CD4-positive, alpha-beta T cell treated with Interleukin-12 subunit alpha and Interleukin-12 subunit beta, for 1 hour (primary cell): ENCODE measurements at regions not wholly inside any gene's neighbourhood (a gene's known extent, or its start where the extent isn't known, plus 50 kb on each side); places are given as distances from the start of the nearest gene placed in this dataset.

Experiments used
- DNase-seq: peaks from one replicate; pipeline ENCODE4 v3.0.0-alpha.2; 2020

DNA sequence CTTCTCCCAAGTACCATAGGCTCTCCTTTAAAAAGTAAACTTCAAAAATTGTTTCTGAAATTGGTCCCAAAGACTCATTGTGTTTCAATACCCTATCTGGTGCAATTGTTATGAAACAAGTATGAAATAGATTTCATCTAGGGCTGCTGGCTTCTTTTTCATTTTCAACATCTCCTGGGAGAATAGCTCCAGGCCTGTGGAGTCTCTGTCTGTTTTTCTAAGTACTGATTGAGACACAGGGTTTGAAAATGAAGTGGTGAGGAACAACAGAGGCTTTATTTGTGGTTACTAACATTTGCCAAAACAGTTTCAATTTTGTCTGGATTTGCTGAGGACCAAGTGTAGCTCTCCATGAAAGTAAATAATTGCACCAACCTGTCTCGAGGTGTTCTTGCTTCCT lies 315.9 kb upstream of the LRATD1 start:
- DNase-seq: no peak

GRCh38 chr2:14321357-14321756 lies 311.2 kb upstream of the LRATD1 start:
- no peak for DNase-seq

GRCh38 chr2:14322306-14322705 lies 310.2 kb upstream of the LRATD1 start:
- DNase-seq: no peak

- DNase-seq: no peak
Measured at GRCh38 chr2:14324308-14324707, 308.2 kb upstream of the LRATD1 start.

GRCh38 chr2:14330884-14331283 lies 301.6 kb upstream of the LRATD1 start:
- DNase-seq: no peak

DNA sequence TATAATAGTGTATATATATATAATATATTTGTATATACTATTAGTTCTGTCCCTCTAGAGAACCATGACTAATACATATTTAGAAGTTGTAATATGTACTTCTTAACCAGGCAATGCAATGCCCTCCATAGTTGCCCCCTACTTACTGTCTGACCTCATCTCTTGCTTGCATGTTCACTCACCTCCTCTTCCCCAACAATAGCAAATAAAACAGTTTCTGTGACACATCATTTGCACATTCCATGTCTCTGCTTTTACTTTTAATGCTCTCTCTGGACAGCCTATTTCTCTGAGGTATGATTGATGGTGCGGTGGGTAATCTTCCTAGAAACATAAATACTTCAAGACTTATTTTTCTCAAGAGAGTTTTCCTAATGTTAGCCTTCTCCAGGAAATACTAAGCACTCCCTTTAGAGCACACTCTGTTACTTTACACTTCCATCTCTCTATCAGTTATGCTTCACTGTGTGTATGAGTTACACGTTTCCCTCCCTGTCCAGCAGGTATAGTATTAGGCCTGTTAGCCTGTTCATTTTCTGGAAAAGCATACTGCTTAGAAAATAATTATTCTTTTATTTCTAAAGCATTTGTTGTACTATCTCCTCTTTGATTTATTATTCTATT lies 295.6 kb upstream of the LRATD1 start:
- DNase-seq: no peak

DNA sequence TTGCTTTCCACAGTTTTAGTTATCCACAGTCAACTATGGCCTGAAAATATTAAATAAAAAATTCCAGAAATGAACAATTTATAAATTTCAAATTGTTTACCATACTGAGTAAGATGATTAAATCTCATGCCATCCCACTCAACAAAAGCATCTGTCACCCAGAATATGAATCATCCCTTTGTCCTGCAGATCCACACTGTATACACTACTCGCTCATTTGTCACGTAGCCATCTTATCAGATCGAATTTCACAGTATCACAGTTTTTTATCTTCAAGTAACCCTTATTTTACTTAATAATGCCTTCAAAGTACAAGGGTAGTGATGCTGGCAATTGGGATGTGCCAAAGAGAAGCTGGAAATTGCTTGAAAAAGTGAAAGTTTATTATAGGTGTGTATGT lies 291.8 kb upstream of the LRATD1 start:
- DNase-seq: no peak

GRCh38 chr2:14342313-14342712 lies 290.2 kb upstream of the LRATD1 start:
- DNase-seq: no peak

DNA sequence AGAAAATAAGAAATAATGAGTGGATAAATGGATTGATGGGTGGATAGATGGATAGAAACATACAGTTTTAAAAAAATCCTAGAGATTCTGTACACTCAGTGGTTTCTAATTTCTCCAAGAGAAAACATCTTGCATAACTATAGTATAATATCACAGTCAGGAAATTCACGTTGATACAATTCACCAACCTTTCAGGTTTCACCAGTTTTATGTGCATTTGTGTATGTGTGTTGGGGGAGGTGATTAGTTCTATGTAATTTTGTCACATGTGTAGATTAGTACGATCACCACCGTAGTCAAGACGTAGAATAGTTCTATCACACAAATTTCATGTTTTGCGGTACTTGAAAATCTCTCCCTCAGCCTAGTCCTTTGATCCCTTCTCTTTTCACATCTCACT lies 288.2 kb upstream of the LRATD1 start:
- DNase-seq: no peak

DNA sequence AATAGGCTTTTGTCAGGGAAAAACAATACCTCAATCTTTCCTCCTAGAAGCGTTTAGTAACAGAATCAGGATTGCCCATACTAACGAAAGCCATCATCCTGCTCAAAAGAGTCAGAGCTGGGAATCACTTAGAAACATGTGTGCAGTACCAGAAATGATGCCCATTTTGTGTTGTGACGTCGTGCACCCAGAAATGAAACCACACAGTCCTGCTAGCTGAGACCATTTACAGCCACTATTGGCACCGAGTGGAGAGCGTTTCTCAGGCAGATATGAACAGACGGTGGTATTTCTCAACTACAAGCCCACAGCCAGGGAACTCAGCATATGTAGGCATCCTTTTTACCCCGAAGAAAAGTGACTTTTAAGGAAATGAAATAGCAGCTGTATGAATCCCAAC lies 284.3 kb upstream of the LRATD1 start:
- DNase-seq: no peak

- no peak for DNase-seq
Measured at GRCh38 chr2:14350856-14351255, 281.7 kb upstream of the LRATD1 start.

DNA sequence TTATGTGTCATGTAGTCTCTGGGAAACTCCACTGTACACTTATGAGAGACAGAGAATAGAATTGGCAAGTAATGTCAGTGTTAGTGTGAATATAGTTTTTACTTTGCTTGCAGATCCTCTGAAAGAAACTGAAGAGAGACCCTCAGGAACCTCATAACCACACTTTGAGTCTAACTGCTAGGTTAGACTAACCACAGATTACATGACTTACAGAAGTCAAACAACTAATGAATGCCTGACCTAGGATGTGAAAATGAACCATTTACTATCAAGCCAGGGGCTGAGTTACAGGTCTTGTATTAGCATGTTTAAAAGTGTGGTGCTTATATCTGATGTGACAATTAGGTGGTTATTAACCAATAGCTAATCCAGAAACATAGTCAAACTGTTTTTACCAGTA lies 280.4 kb upstream of the LRATD1 start:
- no peak for DNase-seq

DNA sequence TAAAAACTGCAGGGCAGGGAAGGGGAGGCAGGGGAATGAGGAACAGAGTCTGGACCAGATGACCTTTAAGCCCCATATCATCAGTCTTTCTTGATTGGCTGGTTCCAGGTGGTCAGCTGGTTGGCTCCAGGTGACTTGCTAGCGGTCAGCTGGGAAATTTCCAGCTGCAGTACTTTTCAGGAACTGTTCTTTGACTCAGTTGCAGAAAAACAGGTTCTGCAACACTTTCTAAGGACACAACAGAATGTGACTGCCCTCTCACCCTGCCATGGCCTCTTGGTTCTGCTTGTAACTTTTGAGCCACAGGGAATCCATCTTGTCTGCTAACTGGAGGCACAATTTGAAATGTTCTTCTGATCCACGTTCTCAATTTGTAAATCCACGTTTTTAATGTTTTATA lies 278.3 kb upstream of the LRATD1 start:
- no peak for DNase-seq

DNA sequence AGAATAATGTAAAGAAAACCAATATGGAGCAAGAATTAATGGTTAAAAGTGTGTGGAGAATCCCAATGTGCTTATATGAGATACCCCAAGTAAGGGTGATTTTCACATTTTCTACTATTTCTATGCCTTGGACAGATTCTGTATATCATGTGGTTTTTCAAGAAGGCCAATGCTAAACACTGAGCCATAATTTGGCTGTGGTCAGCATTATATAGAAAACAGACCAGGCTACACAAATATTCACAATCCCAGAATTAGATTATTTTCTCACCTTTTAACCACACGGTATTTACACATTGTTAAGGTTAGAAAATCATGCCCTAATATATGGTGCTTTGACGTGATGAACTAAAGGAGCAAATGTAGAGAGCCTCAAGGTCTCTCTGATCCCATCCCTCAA lies 277.4 kb upstream of the LRATD1 start:
- no peak for DNase-seq

DNA sequence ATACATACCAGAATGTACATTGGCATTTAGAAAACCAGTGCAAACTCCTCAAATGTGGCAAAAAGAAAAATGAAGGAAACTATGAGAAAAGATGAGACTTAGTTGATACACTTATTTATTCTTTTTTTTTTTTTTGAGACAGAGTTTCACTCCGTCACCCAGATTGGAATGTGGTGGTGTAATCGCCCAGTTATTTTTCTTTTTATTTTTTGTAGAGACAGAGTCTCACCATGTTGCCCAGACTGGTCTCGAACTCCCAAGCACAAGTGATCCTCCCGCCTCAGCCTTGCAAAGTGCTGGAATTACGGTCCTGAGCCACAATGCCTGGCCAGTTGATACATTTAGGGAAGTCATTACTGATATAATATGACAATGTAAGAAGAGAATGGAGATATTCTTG lies 274.2 kb upstream of the LRATD1 start:
- DNase-seq: no peak

DNA sequence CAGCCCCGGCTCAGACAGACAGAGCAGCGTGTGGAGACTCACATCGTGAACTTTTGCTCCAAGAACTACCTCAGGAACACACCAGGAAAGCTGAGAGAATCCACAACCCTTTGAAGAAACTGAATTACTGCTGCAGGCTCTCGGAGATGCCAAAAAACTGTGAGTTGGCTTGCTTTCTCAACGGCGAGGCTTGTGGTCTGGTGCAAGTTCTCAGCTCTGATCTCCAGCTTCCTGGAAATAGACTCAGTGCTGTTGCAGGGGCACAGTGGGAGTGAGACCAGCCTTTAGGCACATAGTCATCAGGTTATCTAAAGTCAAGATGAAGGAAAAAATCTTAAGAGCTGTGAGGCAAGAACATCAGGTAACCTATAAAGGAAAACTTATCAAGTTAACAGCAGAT lies 273.7 kb upstream of the LRATD1 start:
- DNase-seq: no peak

- DNase-seq: no peak
Measured at GRCh38 chr2:14363137-14363536, 269.4 kb upstream of the LRATD1 start.

DNA sequence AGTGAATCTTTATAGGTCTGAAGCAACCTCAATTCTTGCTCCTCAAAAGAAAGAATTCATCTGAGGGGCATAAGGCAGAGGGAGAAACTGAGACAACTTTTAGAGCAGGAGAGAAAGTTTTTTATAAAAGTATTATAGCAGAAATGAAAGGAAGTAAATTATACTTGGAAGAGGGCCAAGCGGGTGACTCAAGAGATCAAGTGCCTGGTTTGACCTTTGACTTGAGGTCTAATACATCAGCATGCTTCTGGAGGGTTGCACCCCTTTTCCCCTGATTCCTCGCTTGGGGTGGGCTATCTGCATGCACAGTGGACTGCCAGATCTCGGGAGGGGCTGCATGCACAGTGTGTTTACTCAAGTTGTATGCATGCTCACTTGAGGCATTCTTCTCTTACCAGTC lies 268.5 kb upstream of the LRATD1 start:
- DNase-seq: no peak

GRCh38 chr2:14364471-14364870 lies 268.0 kb upstream of the LRATD1 start:
- no peak for DNase-seq

GRCh38 chr2:14385043-14385442 lies 247.5 kb upstream of the LRATD1 start:
- DNase-seq: no peak

- no peak for DNase-seq
Measured at GRCh38 chr2:14387332-14387731, 245.2 kb upstream of the LRATD1 start.

DNA sequence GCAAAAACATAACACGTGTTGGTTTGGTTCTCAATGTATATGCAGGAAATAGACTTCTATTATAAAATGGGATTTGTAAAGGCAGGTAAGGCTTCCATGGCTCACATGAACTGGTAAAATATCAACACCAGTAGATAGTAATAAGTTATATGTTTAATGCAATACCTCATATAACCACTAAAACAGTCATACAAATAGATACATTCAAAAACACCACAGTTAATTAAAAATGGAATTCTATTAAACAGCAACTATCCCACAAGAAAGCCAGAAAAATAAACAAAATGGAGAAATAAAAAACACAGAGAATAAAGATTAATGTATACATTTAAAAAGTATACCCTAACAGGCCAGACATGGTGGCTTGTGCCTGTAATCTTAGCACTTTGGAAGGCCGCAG lies 243.8 kb upstream of the LRATD1 start:
- DNase-seq: no peak

DNA sequence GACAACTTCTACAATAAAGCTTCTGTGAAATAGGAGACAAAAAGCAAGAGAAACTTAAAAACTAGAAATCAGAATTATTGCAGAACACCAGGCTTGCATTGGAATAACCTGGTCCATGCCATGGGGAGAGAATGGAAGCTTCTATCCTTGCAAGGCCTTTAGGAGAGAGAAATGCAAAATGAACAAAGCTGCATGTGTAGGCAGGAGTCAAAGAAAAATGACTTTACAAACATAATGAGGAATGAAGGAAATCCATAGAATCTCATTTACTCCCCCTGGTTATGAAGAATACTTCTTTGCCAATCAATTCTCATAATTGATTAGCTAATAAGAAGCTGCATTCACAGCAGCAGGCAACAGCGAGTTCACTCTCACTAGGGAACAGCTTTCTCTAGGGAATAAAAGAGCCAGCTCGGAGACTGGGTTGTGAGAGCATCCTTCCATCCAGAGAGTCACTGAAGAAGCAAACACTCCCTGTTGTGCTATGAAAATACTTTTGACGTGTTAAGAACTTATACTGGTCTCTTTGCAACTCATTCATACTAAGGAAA lies 235.9 kb upstream of the LRATD1 start:
- DNase-seq: no peak

DNA sequence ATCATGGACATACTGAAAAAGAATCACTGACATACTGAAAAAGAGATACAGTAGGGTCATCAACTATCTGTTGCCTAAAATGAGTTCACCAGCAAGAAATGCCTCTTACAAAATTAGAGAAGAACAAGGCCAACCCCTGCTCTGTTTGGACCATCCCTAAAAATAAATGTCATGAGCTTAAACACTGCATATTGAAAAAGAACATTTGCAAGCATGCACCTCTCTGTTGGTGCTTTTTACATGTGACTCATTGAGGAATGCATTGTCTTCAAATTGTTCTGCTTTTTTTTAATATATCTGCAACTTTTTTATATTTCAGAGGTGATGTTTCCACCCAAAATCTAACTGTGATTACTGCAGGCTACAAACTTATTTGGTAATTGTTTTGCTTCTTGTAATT lies 233.9 kb upstream of the LRATD1 start:
- DNase-seq: no peak

DNA sequence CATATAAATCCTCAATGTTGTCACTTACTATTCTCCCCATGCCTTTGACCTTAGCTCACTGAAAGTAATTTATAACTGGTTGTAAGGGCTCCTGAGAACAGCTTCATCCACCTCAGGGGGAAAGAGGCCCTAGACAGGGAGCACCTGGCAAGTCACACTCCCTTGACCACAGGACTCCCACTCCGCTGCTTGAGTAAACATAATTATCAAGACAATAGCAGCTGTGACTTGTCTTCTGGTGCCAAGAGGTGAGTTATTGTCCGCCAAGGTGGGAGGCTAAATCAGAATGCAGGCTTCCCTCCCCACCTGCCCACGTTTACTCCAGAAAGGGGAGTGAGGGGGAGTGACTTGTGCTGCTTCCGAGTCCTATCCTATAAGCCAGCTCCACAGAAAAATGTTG lies 230.6 kb upstream of the LRATD1 start:
- DNase-seq: no peak

DNA sequence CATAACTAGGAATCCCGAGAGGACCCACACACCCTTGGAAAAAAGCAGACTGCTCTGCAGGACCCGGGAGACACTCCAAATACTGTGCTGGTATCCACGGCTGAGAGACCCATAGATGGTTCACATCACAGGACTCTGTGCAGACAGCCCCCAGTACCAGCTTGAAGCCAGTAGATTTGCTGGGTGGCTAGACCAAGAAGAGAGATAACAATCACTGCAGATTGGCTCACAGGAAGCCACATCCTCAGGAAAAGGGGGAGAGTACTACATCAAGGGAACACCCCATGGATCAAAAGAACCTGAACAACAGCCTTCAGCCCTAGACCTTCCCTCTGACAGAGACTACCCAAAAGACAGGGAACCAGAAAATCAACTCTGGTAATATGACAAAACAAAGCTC lies 223.8 kb upstream of the LRATD1 start:
- no peak for DNase-seq
